HEK293 (cell line): ENCODE measurements at regions not wholly inside any gene's neighbourhood (a gene's known extent, or its start where the extent isn't known, plus 50 kb on each side); places are given as distances from the start of the nearest gene placed in this dataset.

ENCODE experiments used
- CTCF ChIA-PET: fragments of 350-600 bp; formaldehyde crosslinking; extraction: SDS; loops from one replicate; lab custom pipeline; 2021; ENCODE audit warnings: antibody characterized with exemption; lab: Yijun Ruan, JAX
- POLR2A ChIA-PET: fragments of 300-600 bp; formaldehyde crosslinking; extraction: SDS; loops from one replicate; lab custom pipeline; 2020; ENCODE audit warnings: antibody characterized with exemption, inconsistent platforms; lab: Yijun Ruan, JAX
- H3K27ac ChIP-seq: fragments of 200-500 bp; sonication (Bioruptor generic); 2 replicates; pipeline ENCODE4 v1.5.1; 2014; ENCODE audit warnings: low read depth, low read length, control low read depth, inconsistent platforms; ENCODE audit errors: extremely low read depth
- H3K36me3 ChIP-seq, 2 experiments: fragments of 200-500 bp in 1 of 2; sonication (Bioruptor generic) in 1 of 2; 1 replicate in 1 of 2; 2 replicates in 1 of 2; pipeline ENCODE4 v1.5.1; 2014 to 2017; ENCODE audit warnings: inconsistent platforms in 2 of 2, low read length in 2 of 2; ENCODE audit not compliant: control insufficient read depth in 2 of 2, insufficient read depth in 1 of 2
- H3K4me1 ChIP-seq: fragments of 200-500 bp; sonication (Bioruptor generic); 2 replicates; pipeline ENCODE4 v1.5.1; 2014; ENCODE audit warnings: mild to moderate bottlenecking, low read length, inconsistent platforms; ENCODE audit not compliant: control insufficient read depth, insufficient read depth
- H3K4me3 ChIP-seq: 2 replicates; pipeline ENCODE4 v1.5.1; 2011; ENCODE audit warnings: low read depth, mild to moderate bottlenecking, control low read depth, low read length, moderate library complexity
- H3K9me3 ChIP-seq: fragments of 200-500 bp; sonication (Bioruptor generic); 2 replicates; pipeline ENCODE4 v1.5.1; 2014; ENCODE audit warnings: low read depth, low read length, inconsistent platforms; ENCODE audit not compliant: control insufficient read depth, insufficient read depth
- BCL11A ChIP-seq: fragments of 450-650 bp; formaldehyde crosslinking; IDR thresholded peaks from 2 replicates; pipeline ENCODE4 v1.5.1; 2016; ENCODE audit warnings: low read depth, missing biosample characterization, missing genetic modification characterization
- GLIS2 ChIP-seq: fragments of 450-650 bp; formaldehyde crosslinking; IDR thresholded peaks from 2 replicates; pipeline ENCODE4 v1.5.1; 2016; ENCODE audit warnings: missing biosample characterization, missing genetic modification characterization
- HIC1 ChIP-seq: fragments of 450-650 bp; formaldehyde crosslinking; IDR thresholded peaks from 2 replicates; pipeline ENCODE4 v1.5.1; 2016; ENCODE audit warnings: missing biosample characterization, missing genetic modification characterization
- HOXA7 ChIP-seq: sonication (generic); formaldehyde crosslinking; IDR thresholded peaks from 2 replicates; pipeline ENCODE4 v1.8.1; 2022; ENCODE audit warnings: missing genetic modification reagents, borderline replicate concordance
- OSR2 ChIP-seq: fragments of 450-650 bp; formaldehyde crosslinking; IDR thresholded peaks from 2 replicates; pipeline ENCODE4 v1.5.1; 2016; ENCODE audit warnings: missing biosample characterization, missing genetic modification characterization
- PRDM4 ChIP-seq: fragments of 450-650 bp; formaldehyde crosslinking; IDR thresholded peaks from 2 replicates; pipeline ENCODE4 v1.5.1; 2017; ENCODE audit warnings: missing biosample characterization, missing genetic modification characterization
- SALL2 ChIP-seq: fragments of 450-650 bp; formaldehyde crosslinking; IDR thresholded peaks from 2 replicates; pipeline ENCODE4 v1.5.0; 2017; ENCODE audit warnings: missing biosample characterization, mild to moderate bottlenecking, missing genetic modification characterization, borderline replicate concordance
- SP2 ChIP-seq: fragments of 450-650 bp; formaldehyde crosslinking; IDR thresholded peaks from 2 replicates; pipeline ENCODE4 v1.5.1; 2016; ENCODE audit warnings: missing biosample characterization, missing genetic modification characterization
- ZBTB11 ChIP-seq: fragments of 450-650 bp; formaldehyde crosslinking; conservative IDR thresholded peaks from 2 replicates; pipeline ENCODE4 v1.5.1; 2016; ENCODE audit warnings: low read depth, missing biosample characterization, missing genetic modification characterization
- ZBTB20 ChIP-seq: fragments of 450-650 bp; formaldehyde crosslinking; IDR thresholded peaks from 2 replicates; pipeline ENCODE4 v1.5.1; 2016; ENCODE audit warnings: missing biosample characterization, missing genetic modification characterization
- ZNF133 ChIP-seq: fragments of 450-650 bp; formaldehyde crosslinking; IDR thresholded peaks from 2 replicates; pipeline ENCODE4 v1.5.1; 2016; ENCODE audit warnings: missing biosample characterization, missing genetic modification characterization
- ZNF138 ChIP-seq: fragments of 450-650 bp; formaldehyde crosslinking; IDR thresholded peaks from 2 replicates; pipeline ENCODE4 v1.5.1; 2016; ENCODE audit warnings: missing biosample characterization, missing genetic modification characterization, borderline replicate concordance
- ZNF174 ChIP-seq: fragments of 450-650 bp; formaldehyde crosslinking; IDR thresholded peaks from 2 replicates; pipeline ENCODE4 v1.5.0; 2017; ENCODE audit warnings: missing biosample characterization, mild to moderate bottlenecking, missing genetic modification characterization
- ZNF211 ChIP-seq: fragments of 450-650 bp; formaldehyde crosslinking; IDR thresholded peaks from 2 replicates; pipeline ENCODE4 v1.5.1; 2016; ENCODE audit warnings: low read depth, missing biosample characterization, missing genetic modification characterization
- ZNF341 ChIP-seq: fragments of 450-650 bp; formaldehyde crosslinking; IDR thresholded peaks from 2 replicates; pipeline ENCODE4; 2016; ENCODE audit warnings: low read depth, missing biosample characterization, missing genetic modification characterization
- ZNF626 ChIP-seq: fragments of 450-650 bp; sonication (Bioruptor Pico); formaldehyde crosslinking; IDR thresholded peaks from 2 replicates; pipeline ENCODE4 v1.5.1; 2018; ENCODE audit warnings: missing biosample characterization, missing genetic modification characterization, inconsistent platforms
- ZNF639 ChIP-seq: fragments of 450-650 bp; formaldehyde crosslinking; IDR thresholded peaks from 2 replicates; pipeline ENCODE4 v1.5.1; 2016; ENCODE audit warnings: missing biosample characterization, missing genetic modification characterization
- ZNF704 ChIP-seq: fragments of 450-650 bp; formaldehyde crosslinking; IDR thresholded peaks from 2 replicates; pipeline ENCODE4 v1.5.1; 2016; ENCODE audit warnings: missing biosample characterization, missing genetic modification characterization
- ZNF768 ChIP-seq: fragments of 450-650 bp; formaldehyde crosslinking; IDR thresholded peaks from 2 replicates; pipeline ENCODE4 v1.5.1; 2018; ENCODE audit warnings: missing biosample characterization, mild to moderate bottlenecking, missing genetic modification characterization

- CTCF ChIA-PET, result no interaction called here
Observed at GRCh38 chr18:27278131-27278530, 93.0 kb upstream of the CHST9 start.

GRCh38 chr18:27277554-27277953, 92.4 kb upstream of the CHST9 start:
- no peak overlapping the region for H3K4me3 ChIP-seq
- ChIA-PET POLR2A (no interaction called here), CTCF (no interaction called here)
- H3K27ac ChIP-seq, result no peak overlapping the region
- no peaks in the 10 kb centered on the region for H3K36me3 ChIP-seq
- TF ChIP-seq OSR2, result no peak
- TF ChIP-seq ZNF639 (tag by site-specific recombination), result no peak
- TF ChIP-seq PRDM4 (tag by site-specific recombination), result no peak
- TF ChIP-seq ZBTB11, result no peak
- H3K9me3 ChIP-seq, result no peaks in the 10 kb centered on the region
- no peaks in the 10 kb centered on the region for H3K4me1 ChIP-seq

More at GRCh38 chr18:27278131-27278530, 93.0 kb upstream of the CHST9 start:
- Histone ChIP-seq H3K9me3 (no peaks in the 10 kb centered on the region), H3K4me1 (no peaks in the 10 kb centered on the region)
- TF ChIP-seq BCL11A (tag by site-specific recombination) (no peak), ZNF174 (tag by site-specific recombination) (no peak), SP2 (tag by site-specific recombination) (no peak), ZNF768 (tag by site-specific recombination) (no peak), ZBTB20 (no peak), ZNF211 (tag by site-specific recombination) (no peak), ZNF341 (tag by site-specific recombination) (no peak), ZNF133 (tag by site-specific recombination) (no peak), ZNF626 (tag by site-specific recombination) (no peak), HIC1 (tag by site-specific recombination) (no peak), SALL2 (tag by site-specific recombination) (no peak), ZNF704 (tag by site-specific recombination) (no peak), GLIS2 (tag by site-specific recombination) (no peak), HOXA7 (CRISPR knock-in tag) (no peak), ZNF138 (tag by site-specific recombination) (no peak)
- TF ChIP-seq, all 188 proteins: peak for 0
- no peak overlapping the region for H3K4me3 ChIP-seq
- H3K36me3 ChIP-seq, result no peaks in the 10 kb centered on the region
- POLR2A ChIA-PET, result no interaction called here
- H3K27ac ChIP-seq, result no peak overlapping the region
